Dendritic cell treated with granulocyte-macrophage colony-stimulating factor and Interleukin-4, amounts not matched to agents 40 ng/mL and 50 ng/mL, for 4 days (primary cell): ENCODE measurements at regions not wholly inside any gene's neighbourhood (a gene's known extent, or its start where the extent isn't known, plus 50 kb on each side); places are given as distances from the start of the nearest gene placed in this dataset.

ENCODE experiments used
- H3K27ac Mint-ChIP-seq: one replicate; pipeline ENCODE4 v1.8.0; 2022; ENCODE audit warnings: mild to moderate bottlenecking, mixed read lengths
- H3K27me3 Mint-ChIP-seq: one replicate; pipeline ENCODE4 v1.8.0; 2022; ENCODE audit warnings: mild to moderate bottlenecking, mixed read lengths
- H3K36me3 Mint-ChIP-seq: one replicate; pipeline ENCODE4 v1.8.0; 2022; ENCODE audit warnings: low read depth, mixed read lengths
- H3K4me1 Mint-ChIP-seq: one replicate; pipeline ENCODE4 v1.8.0; 2022; ENCODE audit warnings: low read depth, mixed read lengths
- H3K4me3 Mint-ChIP-seq: one replicate; pipeline ENCODE4 v1.8.0; 2022; ENCODE audit warnings: mild to moderate bottlenecking, moderate library complexity, mixed read lengths
- H3K9me3 Mint-ChIP-seq: one replicate; pipeline ENCODE4 v1.8.0; 2022; ENCODE audit warnings: mixed read lengths
- intact Hi-C: fragments of 100-400 bp; cut with micrococcal nuclease; formaldehyde crosslinking; loops from one replicate; pipeline ENCODE4 v1.15.0; 2022

- intact Hi-C loops: no loop called here
- Mint-ChIP-seq H3K4me3 (no peak overlapping the region), H3K4me1 (no peaks in the 10 kb centered on the region), H3K27me3 (no peaks in the 10 kb centered on the region), H3K9me3 (no peaks in the 10 kb centered on the region), H3K36me3 (no peaks in the 10 kb centered on the region), H3K27ac (no peak overlapping the region)
Observed at GRCh38 chr7:20005081-20005480, 212.1 kb downstream of the MACC1 start.

GRCh38 chr7:19999681-20000080 lies 217.5 kb downstream of the MACC1 start:
- intact Hi-C loops: no loop called here
- no peak overlapping the region for H3K27ac Mint-ChIP-seq
- no peaks in the 10 kb centered on the region for H3K27me3 Mint-ChIP-seq
- H3K9me3 Mint-ChIP-seq: no peaks in the 10 kb centered on the region
- H3K4me3 Mint-ChIP-seq: no peak overlapping the region
- no peaks in the 10 kb centered on the region for H3K36me3 Mint-ChIP-seq
- no peaks in the 10 kb centered on the region for H3K4me1 Mint-ChIP-seq

GRCh38 chr7:19991936-19992335 lies 218.5 kb upstream of the TMEM196 start:
- Mint-ChIP-seq H3K36me3 (no peaks in the 10 kb centered on the region), H3K27me3 (no peaks in the 10 kb centered on the region), H3K4me1 (peaks cover 5% of the 10 kb centered on the region), H3K27ac (no peak overlapping the region), H3K4me3 (no peak overlapping the region), H3K9me3 (peaks cover 12% of the 10 kb centered on the region)
- intact Hi-C loops: no loop called here

- Mint-ChIP-seq H3K27ac (no peak overlapping the region), H3K36me3 (no peaks in the 10 kb centered on the region), H3K4me1 (peaks cover 5% of the 10 kb centered on the region), H3K4me3 (no peak overlapping the region), H3K9me3 (peaks cover 12% of the 10 kb centered on the region), H3K27me3 (no peaks in the 10 kb centered on the region)
- intact Hi-C loops: no loop called here
Observed at GRCh38 chr7:19989906-19990305, 216.5 kb upstream of the TMEM196 start.

GRCh38 chr7:19988860-19989259 lies 215.4 kb upstream of the TMEM196 start:
- Mint-ChIP-seq H3K4me3 (no peak overlapping the region), H3K9me3 (peaks cover 12% of the 10 kb centered on the region), H3K27ac (no peak overlapping the region), H3K27me3 (no peaks in the 10 kb centered on the region), H3K36me3 (no peaks in the 10 kb centered on the region), H3K4me1 (peaks cover 5% of the 10 kb centered on the region)
- intact Hi-C loops: no loop called here

- Mint-ChIP-seq H3K27me3 (no peaks in the 10 kb centered on the region), H3K4me3 (no peak overlapping the region), H3K4me1 (no peaks in the 10 kb centered on the region), H3K27ac (no peak overlapping the region), H3K9me3 (no peaks in the 10 kb centered on the region), H3K36me3 (no peaks in the 10 kb centered on the region)
- intact Hi-C loops: loop anchor here (5.0 kb wide), 1 partner anchor 168 kb away; no protein-coding TSS in a partner anchor
Observed at GRCh38 chr7:19984231-19984632, 210.8 kb upstream of the TMEM196 start.

GRCh38 chr7:19982841-19983835 lies 209.7 kb upstream of the TMEM196 start:
- H3K27ac Mint-ChIP-seq: no peak overlapping the region
- H3K36me3 Mint-ChIP-seq: no peaks in the 10 kb centered on the region
- H3K4me3 Mint-ChIP-seq: no peak overlapping the region
- no peaks in the 10 kb centered on the region for H3K9me3 Mint-ChIP-seq
- H3K27me3 Mint-ChIP-seq: no peaks in the 10 kb centered on the region
- no peaks in the 10 kb centered on the region for H3K4me1 Mint-ChIP-seq
- intact Hi-C loops: loop anchor here (1.0 to 5.0 kb wide), 3 partner anchors 169 to 615 kb away; no protein-coding TSS in a partner anchor

GRCh38 chr7:19973581-19973980 lies 200.2 kb upstream of the TMEM196 start:
- Mint-ChIP-seq H3K4me3 (no peak overlapping the region), H3K4me1 (no peaks in the 10 kb centered on the region)
- intact Hi-C loops: no loop called here

GRCh38 chr7:19972876-19973275 lies 199.5 kb upstream of the TMEM196 start:
- Mint-ChIP-seq H3K4me3 (no peak overlapping the region), H3K4me1 (no peaks in the 10 kb centered on the region), H3K27me3 (no peaks in the 10 kb centered on the region), H3K36me3 (no peaks in the 10 kb centered on the region), H3K27ac (no peak overlapping the region), H3K9me3 (no peaks in the 10 kb centered on the region)
- intact Hi-C loops: no loop called here

More at GRCh38 chr7:19973581-19973980, 200.2 kb upstream of the TMEM196 start:
- H3K27me3 Mint-ChIP-seq: no peaks in the 10 kb centered on the region
- H3K27ac Mint-ChIP-seq: no peak overlapping the region
- no peaks in the 10 kb centered on the region for H3K36me3 Mint-ChIP-seq
- no peaks in the 10 kb centered on the region for H3K9me3 Mint-ChIP-seq

GRCh38 chr7:19971956-19972355 lies 198.5 kb upstream of the TMEM196 start:
- Mint-ChIP-seq H3K27ac (no peak overlapping the region), H3K4me3 (no peak overlapping the region), H3K9me3 (no peaks in the 10 kb centered on the region), H3K4me1 (no peaks in the 10 kb centered on the region), H3K27me3 (no peaks in the 10 kb centered on the region), H3K36me3 (no peaks in the 10 kb centered on the region)
- intact Hi-C loops: no loop called here

- Mint-ChIP-seq H3K27me3 (no peaks in the 10 kb centered on the region), H3K9me3 (no peaks in the 10 kb centered on the region), H3K36me3 (no peaks in the 10 kb centered on the region), H3K27ac (no peak overlapping the region), H3K4me1 (no peaks in the 10 kb centered on the region), H3K4me3 (no peak overlapping the region)
- intact Hi-C loops: no loop called here
Observed at GRCh38 chr7:19970514-19970913, 197.1 kb upstream of the TMEM196 start.

GRCh38 chr7:19969859-19970493 lies 196.6 kb upstream of the TMEM196 start:
- Mint-ChIP-seq H3K27ac (no peak overlapping the region), H3K9me3 (no peaks in the 10 kb centered on the region), H3K36me3 (no peaks in the 10 kb centered on the region), H3K4me3 (no peak overlapping the region), H3K27me3 (no peaks in the 10 kb centered on the region), H3K4me1 (no peaks in the 10 kb centered on the region)
- intact Hi-C loops: no loop called here

- Mint-ChIP-seq H3K4me1 (no peaks in the 10 kb centered on the region), H3K4me3 (no peak overlapping the region)
Observed at GRCh38 chr7:19964246-19964645, 190.8 kb upstream of the TMEM196 start.

GRCh38 chr7:19963695-19964094 lies 190.3 kb upstream of the TMEM196 start:
- Mint-ChIP-seq H3K4me3 (no peak overlapping the region), H3K27me3 (no peaks in the 10 kb centered on the region), H3K27ac (no peak overlapping the region)

More at GRCh38 chr7:19964246-19964645, 190.8 kb upstream of the TMEM196 start:
- intact Hi-C loops: no loop called here
- no peaks in the 10 kb centered on the region for H3K27me3 Mint-ChIP-seq
- no peaks in the 10 kb centered on the region for H3K9me3 Mint-ChIP-seq
- H3K36me3 Mint-ChIP-seq: no peaks in the 10 kb centered on the region
- no peak overlapping the region for H3K27ac Mint-ChIP-seq

More at GRCh38 chr7:19963695-19964094, 190.3 kb upstream of the TMEM196 start:
- H3K4me1 Mint-ChIP-seq: no peaks in the 10 kb centered on the region
- intact Hi-C loops: no loop called here
- no peaks in the 10 kb centered on the region for H3K36me3 Mint-ChIP-seq
- no peaks in the 10 kb centered on the region for H3K9me3 Mint-ChIP-seq
